Spleen (tissue), 11 donors: ENCODE measurements at regions not wholly inside any gene's neighbourhood (a gene's known extent, or its start where the extent isn't known, plus 50 kb on each side); places are given as distances from the start of the nearest gene placed in this dataset.
A peak's percentile ranks its signal among the peaks of the same experiment; 100 is the strongest.

Source experiments
- DNase-seq: peaks from one replicate; pipeline ENCODE4 v3.0.0-alpha.2; 2020
- H3K27ac ChIP-seq, 8 donors: fragments of 200-600 bp; sonication (generic) in 7 of 8; 1 replicate in 4 of 8; 2 replicates in 4 of 8; pipeline versions ENCODE4 v1.5.0 to v1.8.0; 2016 to 2021; ENCODE audit warnings: inconsistent platforms in 4 of 8, mild to moderate bottlenecking in 4 of 8, moderate library complexity in 1 of 8
- H3K27me3 ChIP-seq, 7 donors: fragments of 200-600 bp; sonication (generic) in 6 of 7; replicated peaks in 1 of 7; 1 replicate in 4 of 7; 2 replicates in 3 of 7; pipeline versions ENCODE4 v1.5.0 to v1.8.0; 2016 to 2021; ENCODE audit warnings: inconsistent platforms in 3 of 7, mild to moderate bottlenecking in 1 of 7
- H3K36me3 ChIP-seq, 6 donors: fragments of 200-600 bp; sonication (generic) in 5 of 6; 1 replicate in 4 of 6; 2 replicates in 2 of 6; pipeline versions ENCODE4 v1.5.0 to v1.8.0; 2016 to 2021; ENCODE audit warnings: inconsistent platforms in 2 of 6
- H3K4me1 ChIP-seq, 6 donors: fragments of 200-600 bp; sonication (generic) in 5 of 6; 1 replicate in 3 of 6; 2 replicates in 3 of 6; pipeline versions ENCODE4 v1.5.0 to v1.8.0; 2016 to 2021; ENCODE audit warnings: inconsistent platforms in 3 of 6
- H3K4me3 ChIP-seq, 8 donors: fragments of 200-600 bp; sonication (generic) in 7 of 8; 1 replicate in 4 of 8; 2 replicates in 4 of 8; pipeline versions ENCODE4 v1.5.0 to v1.8.0; 2016 to 2021; ENCODE audit warnings: inconsistent platforms in 4 of 8, mild to moderate bottlenecking in 4 of 8, moderate library complexity in 2 of 8
- H3K9me3 ChIP-seq, 8 donors: fragments of 200-600 bp; sonication (generic) in 7 of 8; 1 replicate in 4 of 8; 2 replicates in 4 of 8; pipeline versions ENCODE4 v1.5.0 to v1.8.0; 2016 to 2021; ENCODE audit warnings: inconsistent platforms in 4 of 8
- CTCF ChIP-seq, 11 experiments: fragments of 200-600 bp in 7 of 11; fragments of 450-650 bp in 4 of 11; sonication (generic) in 4 of 11; IDR thresholded peaks in 8 of 11; conservative IDR thresholded peaks in 3 of 11; 1 replicate in 7 of 11; 2 replicates in 4 of 11; pipeline versions ENCODE4 v1.4.0 to v1.8.0; 2016 to 2021; ENCODE audit warnings: antibody characterized with exemption in 11 of 11, inconsistent platforms in 4 of 11, mild to moderate bottlenecking in 1 of 11
- POLR2A ChIP-seq, 3 donors: fragments of 450-650 bp; IDR thresholded peaks; one replicate each; pipeline ENCODE4 v1.5.1; 2017; ENCODE audit warnings: antibody characterized with exemption in 3 of 3, mild to moderate bottlenecking in 1 of 3
- POLR2AphosphoS5 ChIP-seq, 3 donors: sonication (generic); formaldehyde crosslinking; IDR thresholded peaks; one replicate each; pipeline ENCODE4 v1.5.1; 2017; ENCODE audit warnings: antibody characterized with exemption in 3 of 3
- WGBS, 5 donors: extraction: QIAGEN DNeasy Blood & Tissue Kit in 3 of 5; methylation state at CpG; one replicate each; pipeline versions ENCODE4 v1.1.5 to v1.1.7; 2013 to 2018; 5-methylcytosine and 5-hydroxymethylcytosine counted together
- intact Hi-C: fragments of 100-400 bp; cut with DNase I; formaldehyde crosslinking; loops from one replicate; pipeline ENCODE4 v1.15.0; 2023; ENCODE audit warnings: low total_unique reads
- donor health status: healthy with polysubstance abuse.
- donor health status: DM: no; HTN: no; CAD: no; lungs with moderate emphysema.
- donor health status: DM: no; HTN: no; CAD: no.
- donor health status: Bipolar disorder and iron deficiency.
- donor health status: healthy.
- donor health status: DM: no; HTN: no; CAD: no.
- donor health status: DM: yes; HTN: yes; CAD: no.

GRCh38 chr5:173800340-173800739 lies 87.8 kb upstream of the CPEB4 start:
- Histone ChIP-seq H3K27me3 (no peaks in the 10 kb centered on the region), H3K36me3 (no peaks in the 10 kb centered on the region), H3K9me3 (peaks cover 0 to 8% (median 2%) of the 10 kb centered on the region in 8 donors), H3K4me3 (no peak overlapping the region), H3K27ac (no peak overlapping the region), H3K4me1 (peaks cover 0 to 6% (median 0%) of the 10 kb centered on the region in 6 donors)
- TF ChIP-seq CTCF (IDR thresholded peaks at IDR 0.05 in 8 of 11, conservative IDR thresholded peaks at IDR 0.05 in 3 of 11) (no peak), POLR2AphosphoS5 (IDR thresholded peaks at IDR 0.05) (no peak), POLR2A (IDR thresholded peaks at IDR 0.05) (no peak)
- 87 to 96% (median 90%) methylated on average over 8 of the region's 8 CpGs for WGBS, 5 donors
- intact Hi-C loops: no loop called here
- DNase-seq: no peak

GRCh38 chr5:173801006-173801405 lies 87.1 kb upstream of the CPEB4 start:
- intact Hi-C loops: no loop called here
- Histone ChIP-seq H3K27ac (no peak overlapping the region), H3K9me3 (peaks cover 0 to 8% (median 2%) of the 10 kb centered on the region in 8 donors), H3K27me3 (no peaks in the 10 kb centered on the region), H3K36me3 (no peaks in the 10 kb centered on the region), H3K4me3 (no peak overlapping the region), H3K4me1 (peaks cover 0 to 6% (median 0%) of the 10 kb centered on the region in 6 donors)
- WGBS, 5 donors: 90 to 97% (median 93%) methylated on average over 8 of the region's 8 CpGs
- no peak for TF ChIP-seq POLR2A (IDR thresholded peaks at IDR 0.05)
- no peak for TF ChIP-seq CTCF (IDR thresholded peaks at IDR 0.05 in 8 of 11, conservative IDR thresholded peaks at IDR 0.05 in 3 of 11)
- TF ChIP-seq POLR2AphosphoS5 (IDR thresholded peaks at IDR 0.05): no peak
- no peak for DNase-seq

GRCh38 chr5:173802670-173803165 lies 85.4 kb upstream of the CPEB4 start:
- intact Hi-C loops: no loop called here
- no peak overlapping the region for H3K4me3 ChIP-seq
- H3K27me3 ChIP-seq: no peaks in the 10 kb centered on the region
- DNase-seq: peak; percentile 87
- 46 to 77% (median 63%) methylated on average over 7 of the region's 7 CpGs for WGBS, 5 donors
- peaks cover 0 to 16% (median 1%) of the 10 kb centered on the region in 6 donors for H3K4me1 ChIP-seq
- TF ChIP-seq POLR2AphosphoS5 (IDR thresholded peaks at IDR 0.05) (peak in 2 of 3 donors; percentile 15 to 71), CTCF (IDR thresholded peaks at IDR 0.05 in 8 of 11, conservative IDR thresholded peaks at IDR 0.05 in 3 of 11) (no peak)
- H3K27ac ChIP-seq: peak overlapping the region in 4 of 8 donors; percentile 5 to 80 (median 46)
- H3K36me3 ChIP-seq: no peaks in the 10 kb centered on the region
- peaks cover 0 to 8% (median 2%) of the 10 kb centered on the region in 8 donors for H3K9me3 ChIP-seq

- Histone ChIP-seq H3K4me3 (no peak overlapping the region), H3K27me3 (no peaks in the 10 kb centered on the region), H3K9me3 (peaks cover 0 to 8% (median 2%) of the 10 kb centered on the region in 8 donors), H3K36me3 (no peaks in the 10 kb centered on the region), H3K4me1 (peaks cover 0 to 34% (median 6%) of the 10 kb centered on the region in 6 donors), H3K27ac (no peak overlapping the region)
- intact Hi-C loops: no loop called here
- TF ChIP-seq POLR2AphosphoS5 (IDR thresholded peaks at IDR 0.05) (no peak), CTCF (IDR thresholded peaks at IDR 0.05 in 8 of 11, conservative IDR thresholded peaks at IDR 0.05 in 3 of 11) (no peak), POLR2A (IDR thresholded peaks at IDR 0.05) (no peak)
- WGBS, 5 donors: 79 to 87% (median 87%) methylated on average over 7 of the region's 7 CpGs
- no peak for DNase-seq
Observed at GRCh38 chr5:173804579-173804978, 83.6 kb upstream of the CPEB4 start.
